GM19025 (cell line): ENCODE measurements at regions not wholly inside any gene's neighbourhood (a gene's known extent, or its start where the extent isn't known, plus 50 kb on each side); places are given as distances from the start of the nearest gene placed in this dataset.

Source experiments
- ATAC-seq: cut with Tn5 transposase; IDR thresholded peaks from one replicate; pipeline ENCODE4 v1.9.1; 2021; ENCODE audit warnings: mild to moderate bottlenecking, low read depth, moderate library complexity; ENCODE audit not compliant: unreplicated experiment

GRCh38 chr5:3933536-3933935 is 337.9 kb downstream of the IRX1 start:
- no peak for ATAC-seq

DNA sequence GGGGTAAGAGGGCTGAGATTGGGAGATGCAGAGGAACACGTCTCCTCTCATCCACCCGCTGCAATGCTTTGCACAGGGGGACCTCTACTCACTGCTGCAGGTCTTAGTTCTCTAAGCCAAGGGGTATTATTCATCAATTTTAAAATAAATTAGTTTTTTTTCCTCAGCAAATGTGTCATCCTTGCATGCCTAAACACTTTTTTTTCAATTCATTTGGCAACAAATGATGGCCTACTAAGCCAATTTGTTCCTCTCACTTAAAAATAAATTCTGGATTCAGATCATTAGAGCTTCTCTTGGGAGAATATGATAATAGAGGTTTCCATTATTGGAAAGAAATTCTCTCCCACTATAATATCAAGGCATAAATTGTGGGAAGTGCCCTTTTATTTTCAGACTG is 338.3 kb downstream of the IRX1 start:
- no peak for ATAC-seq

- no peak for ATAC-seq
These were observed 348.2 kb downstream of the IRX1 start for GRCh38 chr5:3943859-3944258.

- ATAC-seq, result no peak
These were observed 349.3 kb downstream of the IRX1 start for GRCh38 chr5:3944930-3945329.

DNA sequence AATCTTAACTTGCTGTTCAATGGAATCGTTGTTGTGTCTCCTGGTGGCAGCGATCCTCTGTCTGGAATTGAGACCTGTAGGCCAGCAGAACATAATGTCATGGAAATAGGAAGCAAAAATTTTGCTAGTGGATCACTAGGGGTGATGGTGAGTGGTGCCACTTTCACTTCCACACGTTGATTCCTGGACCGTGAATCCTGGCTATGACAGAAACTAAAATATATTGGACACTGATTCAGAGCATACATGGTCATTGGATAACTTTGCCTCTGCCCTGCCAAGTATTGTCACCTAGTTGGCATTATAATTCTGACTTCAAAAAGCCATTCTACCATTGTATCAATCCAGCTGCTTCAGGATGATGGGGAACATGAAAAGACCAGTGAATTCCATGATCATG is 353.2 kb downstream of the IRX1 start:
- ATAC-seq, result no peak

DNA sequence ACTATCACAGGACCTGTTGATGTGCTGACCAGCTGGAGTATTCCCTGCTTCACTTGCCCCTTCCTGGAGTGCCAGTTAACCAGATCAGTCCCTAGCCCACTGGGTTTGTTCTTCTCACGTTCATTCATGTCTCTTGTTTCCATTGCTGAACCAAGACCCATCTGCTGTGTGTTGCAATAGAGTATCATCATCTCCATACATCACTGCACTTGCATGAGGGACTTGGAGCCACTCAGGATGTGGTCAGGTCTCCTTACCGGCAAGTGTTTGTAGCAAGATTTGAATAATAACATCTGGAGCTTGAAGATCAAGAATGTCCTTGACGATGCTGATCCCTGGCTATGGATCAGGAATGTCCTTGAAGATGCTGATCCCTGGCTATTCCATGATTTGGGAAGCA is 358.6 kb downstream of the IRX1 start:
- ATAC-seq, result no peak

GRCh38 chr5:3954633-3955032 is 359.0 kb downstream of the IRX1 start:
- no peak for ATAC-seq

- no peak for ATAC-seq
These were observed 362.0 kb downstream of the IRX1 start for GRCh38 chr5:3957658-3958057.

DNA sequence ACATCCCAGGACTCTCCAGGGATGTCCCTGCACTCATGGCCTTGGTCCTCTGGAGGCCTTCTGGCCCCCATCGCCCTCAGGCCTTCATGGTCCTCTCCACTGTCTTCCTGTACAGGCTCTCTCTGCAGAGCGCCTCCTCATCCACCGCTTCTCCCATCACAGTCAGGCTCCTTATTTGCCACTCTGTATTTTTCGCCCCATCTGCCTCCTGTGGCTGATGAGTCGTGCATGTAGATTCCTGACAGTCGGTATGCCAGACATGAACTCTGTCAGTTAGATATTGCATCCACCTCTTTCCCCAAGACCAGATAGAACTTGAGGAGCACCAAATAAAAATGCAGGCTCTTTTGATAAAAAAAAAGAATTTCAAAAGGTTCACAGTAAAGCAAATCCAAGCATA is 362.8 kb downstream of the IRX1 start:
- ATAC-seq, result no peak

- ATAC-seq, result no peak
These were observed 366.5 kb downstream of the IRX1 start for GRCh38 chr5:3962113-3962512.

- ATAC-seq, result no peak
These were observed 368.0 kb downstream of the IRX1 start for GRCh38 chr5:3963652-3964051.

GRCh38 chr5:3980156-3980555 is 384.5 kb downstream of the IRX1 start:
- ATAC-seq, result no peak

DNA sequence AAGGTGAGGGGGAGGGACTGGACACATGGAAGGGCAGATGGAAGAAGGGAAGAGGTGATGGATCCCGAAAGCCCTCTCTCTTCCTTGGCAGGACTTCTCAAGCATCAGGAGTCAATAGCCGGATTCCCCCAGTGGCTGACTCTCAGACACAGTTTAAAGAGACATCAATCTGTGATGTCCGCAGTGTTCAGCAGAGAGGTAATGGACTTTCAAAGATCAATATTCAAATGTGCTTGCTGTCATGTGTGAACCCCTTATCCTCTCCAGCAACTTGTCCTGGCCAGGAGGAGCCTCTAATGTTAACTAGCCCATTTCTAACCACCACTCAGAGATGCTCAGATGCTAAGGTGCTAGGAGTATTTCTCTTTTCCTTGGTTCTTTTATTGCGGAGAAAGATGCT is 392.2 kb downstream of the IRX1 start:
- ATAC-seq, result no peak

GRCh38 chr5:3993856-3994473 is 398.3 kb downstream of the IRX1 start:
- no peak for ATAC-seq

GRCh38 chr5:3994628-3995027 is 399.0 kb downstream of the IRX1 start:
- ATAC-seq, result no peak

GRCh38 chr5:3995954-3996619 is 400.5 kb downstream of the IRX1 start:
- ATAC-seq, result no peak

GRCh38 chr5:3996707-3997336 is 401.2 kb downstream of the IRX1 start:
- ATAC-seq, result no peak

DNA sequence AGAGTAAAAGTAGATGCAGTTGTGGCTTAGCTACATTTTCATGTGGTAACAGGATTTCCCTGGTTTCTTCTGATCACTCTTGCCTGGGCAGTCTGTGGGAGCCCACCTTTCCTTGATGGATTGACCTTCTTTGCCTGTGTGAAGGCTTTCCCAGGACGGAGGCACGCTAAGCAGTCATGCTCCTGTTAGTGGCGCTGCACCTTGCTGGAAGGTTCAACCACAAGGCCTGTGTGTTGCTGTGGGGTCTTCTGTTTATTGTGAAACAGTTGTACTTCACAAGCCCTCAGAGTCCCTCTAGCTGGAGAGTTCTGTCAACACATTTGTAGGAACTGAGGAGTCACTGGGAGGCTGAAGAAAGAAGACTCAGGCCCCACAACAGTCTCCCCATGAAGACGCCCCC is 402.0 kb downstream of the IRX1 start:
- no peak for ATAC-seq

DNA sequence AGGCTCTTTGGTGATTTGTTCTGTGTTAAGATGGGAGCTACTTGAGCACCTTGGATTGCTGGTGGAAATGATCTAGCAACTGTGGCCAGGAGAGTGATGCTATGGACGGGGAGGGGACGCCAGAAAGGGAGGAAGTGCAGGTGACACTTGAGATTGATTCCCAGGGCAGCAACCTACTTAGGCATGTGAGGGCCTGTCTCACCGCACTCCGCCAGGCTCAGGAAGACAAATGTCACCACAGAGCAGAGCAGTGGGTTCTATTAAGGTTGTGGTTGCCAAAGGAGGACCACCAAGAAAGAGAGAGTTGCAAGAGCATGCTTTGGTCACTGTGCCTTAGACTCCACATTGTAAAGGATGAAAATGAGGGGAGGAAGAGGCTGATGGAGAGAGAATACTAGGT is 404.3 kb downstream of the IRX1 start:
- ATAC-seq, result no peak

DNA sequence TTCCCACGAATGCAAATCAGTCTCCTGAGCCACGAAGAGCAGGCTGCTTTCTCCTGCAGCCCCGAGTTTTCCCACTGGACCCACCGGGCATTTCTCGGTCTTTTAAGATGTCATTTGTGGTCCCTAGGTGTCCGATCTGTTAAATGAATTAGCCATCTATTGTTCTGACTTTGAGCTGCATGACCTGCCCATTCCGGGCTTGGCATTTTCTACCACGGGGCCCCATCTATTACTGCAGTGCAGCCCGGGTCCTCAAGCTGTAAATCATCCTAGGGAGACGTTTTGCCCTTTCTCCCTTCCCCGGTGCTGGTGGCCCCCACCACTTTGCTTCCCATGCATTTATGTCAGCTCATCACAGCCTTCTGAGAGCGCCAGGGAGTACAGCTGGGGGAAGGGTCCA is 405.4 kb downstream of the IRX1 start:
- no peak for ATAC-seq

- no peak for ATAC-seq
These were observed 406.3 kb downstream of the IRX1 start for GRCh38 chr5:4001758-4002533.
